GM23338 (cell line): ENCODE measurements at regions not wholly inside any gene's neighbourhood (a gene's known extent, or its start where the extent isn't known, plus 50 kb on each side); places are given as distances from the start of the nearest gene placed in this dataset.

Source experiments
- ATAC-seq: fragments of 200-7000 bp; cut with Tn5 transposase; 3 replicates; pipeline ENCODE4 v1.9.1; 2020
- DNase-seq: peaks from one replicate; pipeline ENCODE4 v3.0.0-alpha.2; 2015; ENCODE audit warnings: low spot score
- H2AFZ ChIP-seq: fragments of 200-600 bp; sonication (generic); 2 replicates; pipeline ENCODE4 v1.8.0; 2016; ENCODE audit warnings: antibody characterized with exemption, mild to moderate bottlenecking, moderate library complexity
- H3F3A ChIP-seq: fragments of 200-600 bp; sonication (generic); replicated peaks from 2 replicates; pipeline ENCODE4 v1.8.0; 2017; ENCODE audit warnings: antibody characterized with exemption, mixed run types, low read depth
- H3K27ac ChIP-seq: fragments of 200-600 bp; sonication (generic); 2 replicates; pipeline ENCODE4 v1.6.1; 2016; ENCODE audit warnings: low read depth
- H3K27me3 ChIP-seq: fragments of 200-600 bp; sonication (generic); 2 replicates; pipeline ENCODE4 v1.8.0; 2016; ENCODE audit warnings: mild to moderate bottlenecking, mixed run types, moderate library complexity; ENCODE audit not compliant: insufficient read depth
- H3K36me3 ChIP-seq: fragments of 200-600 bp; sonication (generic); 2 replicates; pipeline ENCODE4 v1.8.0; 2016; ENCODE audit warnings: mild to moderate bottlenecking; ENCODE audit not compliant: insufficient read depth
- H3K4me1 ChIP-seq: fragments of 200-600 bp; sonication (generic); 2 replicates; pipeline ENCODE4 v1.8.0; 2016; ENCODE audit warnings: mild to moderate bottlenecking, moderate library complexity; ENCODE audit not compliant: insufficient read depth
- H3K4me2 ChIP-seq: fragments of 200-600 bp; sonication (generic); 2 replicates; pipeline ENCODE4 v1.7.1; 2017; ENCODE audit warnings: mixed run types
- H3K4me3 ChIP-seq: fragments of 200-600 bp; sonication (generic); 2 replicates; pipeline ENCODE4 v1.6.1; 2016; ENCODE audit warnings: mixed run types
- H3K79me2 ChIP-seq: fragments of 200-600 bp; sonication (generic); replicated peaks from 2 replicates; pipeline ENCODE4 v1.8.0; 2017; ENCODE audit warnings: mild to moderate bottlenecking; ENCODE audit not compliant: insufficient read depth
- H3K9me2 ChIP-seq: fragments of 200-600 bp; sonication (generic); 2 replicates; pipeline ENCODE4 v1.8.0; 2017; ENCODE audit not compliant: insufficient read depth
- H4K20me1 ChIP-seq: fragments of 200-600 bp; sonication (generic); replicated peaks from 2 replicates; pipeline ENCODE4 v1.8.0; 2017; ENCODE audit warnings: mild to moderate bottlenecking; ENCODE audit not compliant: insufficient read depth
- H3K27ac Mint-ChIP-seq: 2 replicates; pipeline ENCODE4 v1.8.0; 2020; ENCODE audit warnings: inconsistent platforms, mild to moderate bottlenecking, moderate library complexity, mixed read lengths
- H3K27me3 Mint-ChIP-seq: 3 replicates; pipeline ENCODE4 v1.8.0; 2022; ENCODE audit warnings: low read depth, mild to moderate bottlenecking, moderate library complexity, mixed read lengths, inconsistent platforms; ENCODE audit not compliant: insufficient read depth, poor library complexity
- H3K36me3 Mint-ChIP-seq: 3 replicates; pipeline ENCODE4 v1.8.0; 2021; ENCODE audit warnings: low read depth, mild to moderate bottlenecking, inconsistent platforms, moderate library complexity, mixed read lengths
- H3K4me1 Mint-ChIP-seq: 3 replicates; pipeline ENCODE4 v1.8.0; 2020; ENCODE audit warnings: mild to moderate bottlenecking, inconsistent platforms, mixed read lengths
- H3K4me3 Mint-ChIP-seq: 3 replicates; pipeline ENCODE4 v1.8.0; 2021; ENCODE audit warnings: moderate library complexity, mild to moderate bottlenecking, inconsistent platforms, mixed read lengths
- H3K9me3 Mint-ChIP-seq: 3 replicates; pipeline ENCODE4 v1.8.0; 2020; ENCODE audit warnings: moderate library complexity, mild to moderate bottlenecking, inconsistent platforms, mixed read lengths
- CREB1 ChIP-seq: fragments of 250-450 bp; sonication (Bioruptor Pico); IDR thresholded peaks from 2 replicates; pipeline ENCODE4 v1.5.0; 2020; ENCODE audit warnings: low read depth, mild to moderate bottlenecking, moderate library complexity
- EZH2 ChIP-seq: fragments of 200-600 bp; sonication (generic); IDR thresholded peaks from one replicate; pipeline ENCODE4 v1.8.0; 2017; ENCODE audit warnings: antibody characterized with exemption, mild to moderate bottlenecking, low read depth; ENCODE audit not compliant: unreplicated experiment
- EZH2phosphoT487 ChIP-seq: fragments of 200-600 bp; sonication (generic); IDR thresholded peaks from one replicate; pipeline ENCODE4 v1.8.1; 2018; ENCODE audit warnings: antibody characterized with exemption; ENCODE audit not compliant: unreplicated experiment
- JUNB ChIP-seq: IDR thresholded peaks from one replicate; pipeline ENCODE4 v1.6.1; 2016; ENCODE audit warnings: antibody characterized with exemption; ENCODE audit not compliant: unreplicated experiment
- NANOG ChIP-seq: IDR thresholded peaks from 2 replicates; pipeline ENCODE4 v1.6.1; 2016; ENCODE audit warnings: antibody characterized with exemption, borderline replicate concordance
- POLR2AphosphoS5 ChIP-seq: IDR thresholded peaks from 2 replicates; pipeline ENCODE4 v1.6.1; 2016; ENCODE audit warnings: antibody characterized with exemption, low read depth
- STAT1 ChIP-seq: IDR thresholded peaks from one replicate; pipeline ENCODE4 v1.6.1; 2016; ENCODE audit warnings: antibody characterized with exemption; ENCODE audit not compliant: unreplicated experiment
- ZNF114 ChIP-seq: fragments of 250-450 bp; sonication (Bioruptor Pico); IDR thresholded peaks from 2 replicates; pipeline ENCODE4 v1.5.0; 2020; ENCODE audit warnings: mild to moderate bottlenecking, moderate library complexity
- ZNF331 ChIP-seq: fragments of 250-450 bp; sonication (Bioruptor Pico); IDR thresholded peaks from 2 replicates; pipeline ENCODE4 v1.5.0; 2020; ENCODE audit warnings: low read depth, mild to moderate bottlenecking, moderate library complexity
- TF ChIP-seq, protein P1 (sequence below), 2 experiments: fragments of 200-600 bp in 1 of 2; sonication (generic) in 1 of 2; conservative IDR thresholded peaks; 2 replicates each; pipeline versions ENCODE4 v1.5.1 to v1.6.1; 2016 to 2017; ENCODE audit warnings: antibody characterized with exemption in 2 of 2, low read depth in 2 of 2, mild to moderate bottlenecking in 2 of 2, moderate library complexity in 1 of 2
- TF ChIP-seq, protein P2 (sequence below): IDR thresholded peaks from one replicate; pipeline ENCODE4 v1.6.1; 2018; ENCODE audit warnings: antibody characterized with exemption; ENCODE audit not compliant: unreplicated experiment
- TF ChIP-seq, protein P3 (sequence below): IDR thresholded peaks from 2 replicates; pipeline ENCODE4 v1.6.1; 2016; ENCODE audit warnings: antibody characterized with exemption

DNA sequence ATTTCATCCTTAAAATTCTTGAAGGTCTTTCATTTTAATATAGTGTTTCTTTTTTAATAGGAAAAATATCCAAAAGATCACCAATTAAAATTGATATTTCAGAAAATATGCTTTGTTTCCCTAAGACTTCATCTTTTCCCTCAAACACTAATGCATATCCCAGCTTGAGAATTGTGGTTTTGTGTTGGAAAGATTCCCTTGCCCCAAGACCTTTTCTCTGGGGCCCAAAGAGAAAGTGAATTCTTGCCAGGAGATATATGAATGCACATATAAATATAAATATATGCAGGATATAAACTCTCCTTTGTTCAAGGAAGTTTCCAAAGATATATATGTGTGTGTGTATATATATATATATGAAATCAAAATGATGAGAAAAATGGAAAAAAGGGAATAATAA, 241.2 kb downstream of the FAM76B start:
- Histone ChIP-seq H3K4me3 (no peak overlapping the region), H3K4me2 (no peak overlapping the region), H3F3A (no peaks in the 10 kb centered on the region), H3K4me1 (no peaks in the 10 kb centered on the region), H2AFZ (no peak overlapping the region), H3K27ac (no peak overlapping the region), H3K27me3 (no peaks in the 10 kb centered on the region), H3K9me2 (0 out of 2 replicates have a peak, but pooled peaks cover 8% of the 10 kb centered on the region), H3K36me3 (no peaks in the 10 kb centered on the region), H3K79me2 (no peaks in the 10 kb centered on the region), H4K20me1 (no peaks in the 10 kb centered on the region)
- DNase-seq = no peak
- H3K4me1 Mint-ChIP-seq = no peaks in the 10 kb centered on the region
- H3K36me3 Mint-ChIP-seq = no peaks in the 10 kb centered on the region
- H3K27me3 Mint-ChIP-seq = no peaks in the 10 kb centered on the region
- no peak for TF ChIP-seq EZH2
- TF ChIP-seq, protein P1, sequence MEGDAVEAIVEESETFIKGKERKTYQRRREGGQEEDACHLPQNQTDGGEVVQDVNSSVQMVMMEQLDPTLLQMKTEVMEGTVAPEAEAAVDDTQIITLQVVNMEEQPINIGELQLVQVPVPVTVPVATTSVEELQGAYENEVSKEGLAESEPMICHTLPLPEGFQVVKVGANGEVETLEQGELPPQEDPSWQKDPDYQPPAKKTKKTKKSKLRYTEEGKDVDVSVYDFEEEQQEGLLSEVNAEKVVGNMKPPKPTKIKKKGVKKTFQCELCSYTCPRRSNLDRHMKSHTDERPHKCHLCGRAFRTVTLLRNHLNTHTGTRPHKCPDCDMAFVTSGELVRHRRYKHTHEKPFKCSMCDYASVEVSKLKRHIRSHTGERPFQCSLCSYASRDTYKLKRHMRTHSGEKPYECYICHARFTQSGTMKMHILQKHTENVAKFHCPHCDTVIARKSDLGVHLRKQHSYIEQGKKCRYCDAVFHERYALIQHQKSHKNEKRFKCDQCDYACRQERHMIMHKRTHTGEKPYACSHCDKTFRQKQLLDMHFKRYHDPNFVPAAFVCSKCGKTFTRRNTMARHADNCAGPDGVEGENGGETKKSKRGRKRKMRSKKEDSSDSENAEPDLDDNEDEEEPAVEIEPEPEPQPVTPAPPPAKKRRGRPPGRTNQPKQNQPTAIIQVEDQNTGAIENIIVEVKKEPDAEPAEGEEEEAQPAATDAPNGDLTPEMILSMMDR (conservative IDR thresholded peaks at IDR 0.05; ENCODE audit: low read depth in 2 of 2) = no peak
- no peak for TF ChIP-seq STAT1
- TF ChIP-seq NANOG = no peak
- TF ChIP-seq JUNB = no peak
- TF ChIP-seq, protein P2, sequence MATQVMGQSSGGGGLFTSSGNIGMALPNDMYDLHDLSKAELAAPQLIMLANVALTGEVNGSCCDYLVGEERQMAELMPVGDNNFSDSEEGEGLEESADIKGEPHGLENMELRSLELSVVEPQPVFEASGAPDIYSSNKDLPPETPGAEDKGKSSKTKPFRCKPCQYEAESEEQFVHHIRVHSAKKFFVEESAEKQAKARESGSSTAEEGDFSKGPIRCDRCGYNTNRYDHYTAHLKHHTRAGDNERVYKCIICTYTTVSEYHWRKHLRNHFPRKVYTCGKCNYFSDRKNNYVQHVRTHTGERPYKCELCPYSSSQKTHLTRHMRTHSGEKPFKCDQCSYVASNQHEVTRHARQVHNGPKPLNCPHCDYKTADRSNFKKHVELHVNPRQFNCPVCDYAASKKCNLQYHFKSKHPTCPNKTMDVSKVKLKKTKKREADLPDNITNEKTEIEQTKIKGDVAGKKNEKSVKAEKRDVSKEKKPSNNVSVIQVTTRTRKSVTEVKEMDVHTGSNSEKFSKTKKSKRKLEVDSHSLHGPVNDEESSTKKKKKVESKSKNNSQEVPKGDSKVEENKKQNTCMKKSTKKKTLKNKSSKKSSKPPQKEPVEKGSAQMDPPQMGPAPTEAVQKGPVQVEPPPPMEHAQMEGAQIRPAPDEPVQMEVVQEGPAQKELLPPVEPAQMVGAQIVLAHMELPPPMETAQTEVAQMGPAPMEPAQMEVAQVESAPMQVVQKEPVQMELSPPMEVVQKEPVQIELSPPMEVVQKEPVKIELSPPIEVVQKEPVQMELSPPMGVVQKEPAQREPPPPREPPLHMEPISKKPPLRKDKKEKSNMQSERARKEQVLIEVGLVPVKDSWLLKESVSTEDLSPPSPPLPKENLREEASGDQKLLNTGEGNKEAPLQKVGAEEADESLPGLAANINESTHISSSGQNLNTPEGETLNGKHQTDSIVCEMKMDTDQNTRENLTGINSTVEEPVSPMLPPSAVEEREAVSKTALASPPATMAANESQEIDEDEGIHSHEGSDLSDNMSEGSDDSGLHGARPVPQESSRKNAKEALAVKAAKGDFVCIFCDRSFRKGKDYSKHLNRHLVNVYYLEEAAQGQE = no peak
- no peak for TF ChIP-seq ZNF114 (CRISPR knock-in tag)
- TF ChIP-seq, protein P3, sequence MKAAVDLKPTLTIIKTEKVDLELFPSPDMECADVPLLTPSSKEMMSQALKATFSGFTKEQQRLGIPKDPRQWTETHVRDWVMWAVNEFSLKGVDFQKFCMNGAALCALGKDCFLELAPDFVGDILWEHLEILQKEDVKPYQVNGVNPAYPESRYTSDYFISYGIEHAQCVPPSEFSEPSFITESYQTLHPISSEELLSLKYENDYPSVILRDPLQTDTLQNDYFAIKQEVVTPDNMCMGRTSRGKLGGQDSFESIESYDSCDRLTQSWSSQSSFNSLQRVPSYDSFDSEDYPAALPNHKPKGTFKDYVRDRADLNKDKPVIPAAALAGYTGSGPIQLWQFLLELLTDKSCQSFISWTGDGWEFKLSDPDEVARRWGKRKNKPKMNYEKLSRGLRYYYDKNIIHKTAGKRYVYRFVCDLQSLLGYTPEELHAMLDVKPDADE = no peak
- no peak for TF ChIP-seq POLR2AphosphoS5
- no peak for TF ChIP-seq EZH2phosphoT487
- no peak overlapping the region for H3K4me3 Mint-ChIP-seq
- no peak overlapping the region for H3K27ac Mint-ChIP-seq
- no peak for ATAC-seq
- peaks cover 2% of the 10 kb centered on the region; the same call in 1 of the 3 replicates for H3K9me3 Mint-ChIP-seq

DNA sequence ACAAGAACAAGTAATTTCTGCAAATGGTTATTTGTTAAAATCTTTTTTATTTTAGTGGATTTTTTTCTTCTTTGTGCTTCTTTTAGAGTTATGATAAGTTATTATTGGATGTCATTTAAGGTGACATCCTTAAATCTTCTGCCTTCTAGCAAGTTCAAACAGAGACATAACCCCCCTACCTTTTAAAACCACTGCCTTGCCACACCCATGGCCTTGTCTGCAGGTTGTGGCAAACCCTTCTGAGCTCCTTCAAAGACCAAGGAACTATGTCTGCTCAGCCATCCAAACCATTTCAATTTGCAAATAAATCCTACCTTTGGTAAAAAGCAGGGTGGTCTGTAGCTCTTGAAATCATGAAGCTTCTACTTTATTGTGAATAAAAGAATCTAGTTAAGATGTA, 241.6 kb downstream of the FAM76B start:
- Histone ChIP-seq H4K20me1 (no peaks in the 10 kb centered on the region), H3F3A (no peaks in the 10 kb centered on the region), H3K36me3 (no peaks in the 10 kb centered on the region), H3K4me3 (no peak overlapping the region), H3K27me3 (no peaks in the 10 kb centered on the region), H3K4me2 (no peak overlapping the region), H3K27ac (no peak overlapping the region), H3K9me2 (0 out of 2 replicates have a peak, but pooled peaks cover 8% of the 10 kb centered on the region), H3K4me1 (no peaks in the 10 kb centered on the region), H2AFZ (0 out of 2 replicates have a peak overlapping the region, but pooled peaks have one; percentile 23), H3K79me2 (no peaks in the 10 kb centered on the region)
- DNase-seq (no peak), ATAC-seq (no peak)
- Mint-ChIP-seq H3K27ac (no peak overlapping the region), H3K4me3 (no peak overlapping the region), H3K4me1 (no peaks in the 10 kb centered on the region), H3K27me3 (no peaks in the 10 kb centered on the region), H3K9me3 (peaks cover 2% of the 10 kb centered on the region; the same call in 1 of the 3 replicates), H3K36me3 (no peaks in the 10 kb centered on the region)
- TF ChIP-seq, protein P2 = no peak
- TF ChIP-seq ZNF331 (CRISPR knock-in tag) (no peak), JUNB (no peak), NANOG (no peak), CREB1 (CRISPR knock-in tag) (no peak), STAT1 (no peak)
- TF ChIP-seq, protein P1 (conservative IDR thresholded peaks at IDR 0.05; ENCODE audit: low read depth in 2 of 2) = no peak
